Tibial nerve (tissue), 3 donors: ENCODE measurements at regions not wholly inside any gene's neighbourhood (a gene's known extent, or its start where the extent isn't known, plus 50 kb on each side); places are given as distances from the start of the nearest gene placed in this dataset.

Experiments
- POLR2A ChIP-seq, 2 donors: fragments of 450-650 bp; IDR thresholded peaks; one replicate each; pipeline ENCODE4 v1.6.1; 2017; ENCODE audit warnings: antibody characterized with exemption in 2 of 2, mild to moderate bottlenecking in 2 of 2, moderate library complexity in 2 of 2
- TF ChIP-seq, protein P1 (sequence below), 5 experiments: fragments of 200-600 bp in 3 of 5; fragments of 450-650 bp in 2 of 5; sonication (generic) in 3 of 5; IDR thresholded peaks; one replicate each; pipeline ENCODE4 v1.5.1; 2016 to 2019; ENCODE audit warnings: antibody characterized with exemption in 5 of 5, mild to moderate bottlenecking in 3 of 5, moderate library complexity in 2 of 5

DNA sequence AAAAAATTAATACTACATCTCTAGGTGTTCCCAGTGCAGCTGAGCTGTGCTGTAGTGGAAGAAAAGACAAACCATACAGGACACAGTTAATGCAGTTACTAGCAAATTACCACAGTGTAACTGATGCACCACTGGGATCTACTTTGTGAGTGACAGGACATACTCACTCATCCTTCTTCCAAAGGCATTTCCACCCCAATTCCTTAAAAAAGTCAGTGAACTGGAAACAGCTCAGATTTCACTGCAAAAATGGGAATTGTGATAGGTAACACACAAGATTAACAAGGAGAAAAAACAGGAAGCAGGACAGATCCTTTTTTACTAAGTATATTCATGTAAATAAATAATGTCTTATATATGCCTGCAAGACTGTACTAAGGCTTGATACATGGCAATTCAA, 109.6 kb downstream of the DMAC1 start:
- TF ChIP-seq, protein P1, sequence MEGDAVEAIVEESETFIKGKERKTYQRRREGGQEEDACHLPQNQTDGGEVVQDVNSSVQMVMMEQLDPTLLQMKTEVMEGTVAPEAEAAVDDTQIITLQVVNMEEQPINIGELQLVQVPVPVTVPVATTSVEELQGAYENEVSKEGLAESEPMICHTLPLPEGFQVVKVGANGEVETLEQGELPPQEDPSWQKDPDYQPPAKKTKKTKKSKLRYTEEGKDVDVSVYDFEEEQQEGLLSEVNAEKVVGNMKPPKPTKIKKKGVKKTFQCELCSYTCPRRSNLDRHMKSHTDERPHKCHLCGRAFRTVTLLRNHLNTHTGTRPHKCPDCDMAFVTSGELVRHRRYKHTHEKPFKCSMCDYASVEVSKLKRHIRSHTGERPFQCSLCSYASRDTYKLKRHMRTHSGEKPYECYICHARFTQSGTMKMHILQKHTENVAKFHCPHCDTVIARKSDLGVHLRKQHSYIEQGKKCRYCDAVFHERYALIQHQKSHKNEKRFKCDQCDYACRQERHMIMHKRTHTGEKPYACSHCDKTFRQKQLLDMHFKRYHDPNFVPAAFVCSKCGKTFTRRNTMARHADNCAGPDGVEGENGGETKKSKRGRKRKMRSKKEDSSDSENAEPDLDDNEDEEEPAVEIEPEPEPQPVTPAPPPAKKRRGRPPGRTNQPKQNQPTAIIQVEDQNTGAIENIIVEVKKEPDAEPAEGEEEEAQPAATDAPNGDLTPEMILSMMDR (IDR thresholded peaks at IDR 0.05): no peak
- no peak for TF ChIP-seq POLR2A (IDR thresholded peaks at IDR 0.05)
